LoVo (cell line): ENCODE measurements at regions not wholly inside any gene's neighbourhood (a gene's known extent, or its start where the extent isn't known, plus 50 kb on each side); places are given as distances from the start of the nearest gene placed in this dataset.
"Not testable (repeated sequence)": the region's sequence is repeated elsewhere in the genome, so short reads cannot be mapped to it uniquely, and the experiment has no call there.

Experiments
- DNase-seq: peaks from one replicate; pipeline ENCODE4 v3.0.0-alpha.2; 2016; ENCODE audit warnings: low spot score

DNA sequence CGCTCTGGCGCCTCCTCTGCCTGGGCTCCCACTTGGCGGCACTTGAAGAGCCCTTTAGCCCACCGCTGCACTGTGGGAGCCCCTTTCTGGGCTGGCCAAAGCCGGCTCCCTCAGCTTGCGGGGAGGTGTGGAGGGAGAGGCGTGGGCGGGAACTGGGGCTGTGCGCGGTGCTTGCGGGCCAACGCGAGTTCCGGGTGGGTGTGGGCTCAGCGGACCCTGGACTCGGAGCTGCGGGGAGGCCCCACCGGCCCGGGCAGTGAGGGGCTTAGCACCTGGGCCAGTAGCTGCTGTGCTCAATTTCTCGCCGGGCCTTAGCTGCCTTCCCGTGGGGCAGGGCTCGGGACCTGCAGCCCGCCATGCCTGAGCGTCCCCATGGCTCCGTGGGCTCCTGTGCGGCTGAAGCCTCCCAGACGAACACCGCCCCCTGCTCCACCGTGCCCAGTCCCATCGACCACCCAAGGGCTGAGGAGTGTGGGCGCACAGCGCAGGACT, 216.2 kb downstream of the FGFR2 start:
- not testable (repeated sequence) for DNase-seq

DNA sequence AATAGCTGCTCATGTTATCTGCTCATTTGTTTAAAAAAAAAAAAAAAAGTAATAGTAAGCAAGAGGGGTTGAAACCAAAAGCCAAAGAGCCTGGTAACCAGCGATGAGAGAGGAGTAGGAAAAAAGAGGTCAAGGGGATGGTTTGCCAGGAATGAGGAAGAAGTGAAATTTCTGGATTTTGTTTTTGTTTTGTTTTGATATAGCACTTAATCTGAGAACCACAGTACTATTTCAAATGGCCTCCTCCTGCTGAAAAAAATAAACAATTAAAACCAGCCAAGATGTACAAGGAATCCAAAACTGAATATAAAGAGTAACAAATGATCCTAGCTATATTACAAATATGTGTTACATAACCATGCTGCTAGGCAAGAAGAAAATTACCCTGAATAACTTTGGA, 213.1 kb downstream of the FGFR2 start:
- DNase-seq: no peak

DNA sequence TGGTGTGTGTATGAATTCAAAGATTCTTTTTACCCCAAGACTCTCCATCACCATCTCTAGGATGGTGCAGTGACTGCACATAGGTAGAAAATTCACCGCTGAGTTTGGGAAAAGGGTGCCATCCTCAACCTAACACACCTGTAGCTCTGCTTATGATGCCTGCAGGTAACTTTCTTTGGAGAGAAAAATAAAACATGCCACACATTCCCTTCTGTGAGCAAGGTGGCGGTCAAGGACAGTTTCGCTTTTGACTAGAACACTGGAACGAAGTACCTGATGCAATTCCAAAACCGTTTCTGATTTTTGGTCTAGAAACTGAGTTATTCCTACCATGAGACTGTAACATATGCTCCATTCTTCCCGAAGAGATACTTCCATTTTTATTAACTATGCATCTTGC, 205.6 kb downstream of the FGFR2 start:
- DNase-seq: no peak

DNA sequence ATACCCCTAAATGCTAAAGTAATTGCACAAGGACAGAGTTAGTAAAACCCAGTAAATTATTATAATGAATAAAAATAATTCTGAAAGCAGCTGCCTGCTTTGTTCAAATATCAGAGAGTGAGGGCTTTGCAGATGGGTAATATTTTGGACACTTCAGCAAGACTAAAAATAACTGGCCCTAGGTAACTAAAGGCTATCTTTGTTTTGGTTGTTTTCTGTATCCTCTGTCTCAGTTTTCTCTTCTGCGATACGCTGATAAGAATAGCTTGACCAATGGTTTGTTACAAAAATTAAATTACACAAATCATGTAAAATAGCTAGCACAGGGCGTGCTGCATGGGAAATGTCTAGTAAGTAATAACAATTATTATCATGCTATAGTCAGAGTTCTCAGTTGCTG, 204.7 kb downstream of the FGFR2 start:
- no peak for DNase-seq

DNA sequence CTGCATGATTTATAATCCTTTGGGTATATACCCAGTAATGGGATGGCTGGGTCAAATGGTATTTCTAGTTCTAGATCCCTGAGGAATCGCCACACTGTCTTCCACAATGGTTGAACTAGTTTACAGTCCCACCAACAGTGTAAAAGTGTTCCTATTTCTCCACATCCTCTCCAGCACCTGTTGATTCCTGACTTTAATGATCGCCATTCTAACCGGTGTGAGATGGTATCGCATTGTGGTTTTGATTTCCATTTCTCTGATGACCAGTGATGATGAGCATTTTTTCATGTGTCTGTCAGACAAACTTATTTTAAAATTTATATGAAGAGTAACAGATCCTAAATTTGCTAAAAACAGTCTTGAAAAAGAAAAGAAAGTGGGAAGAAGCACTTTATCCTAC, 197.7 kb downstream of the FGFR2 start:
- not testable (repeated sequence) for DNase-seq

DNA sequence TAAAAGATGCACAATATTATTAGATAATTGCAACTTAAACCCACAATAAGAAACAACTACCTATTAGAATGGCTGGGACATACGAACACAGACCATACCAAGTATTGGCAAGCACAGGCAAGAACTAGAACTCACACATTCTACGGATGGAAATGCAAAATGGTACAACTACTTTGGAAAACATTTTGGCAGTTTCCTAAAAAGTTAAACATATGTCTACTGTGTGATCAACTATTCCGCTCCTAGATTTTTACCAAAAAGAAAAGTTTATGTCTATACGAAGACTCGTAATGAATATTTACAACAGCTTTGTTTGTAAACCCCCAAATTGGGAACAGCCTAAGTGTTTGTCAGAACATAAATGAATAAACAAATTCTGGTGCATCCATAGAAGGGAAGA, 194.7 kb downstream of the FGFR2 start:
- no peak for DNase-seq

DNA sequence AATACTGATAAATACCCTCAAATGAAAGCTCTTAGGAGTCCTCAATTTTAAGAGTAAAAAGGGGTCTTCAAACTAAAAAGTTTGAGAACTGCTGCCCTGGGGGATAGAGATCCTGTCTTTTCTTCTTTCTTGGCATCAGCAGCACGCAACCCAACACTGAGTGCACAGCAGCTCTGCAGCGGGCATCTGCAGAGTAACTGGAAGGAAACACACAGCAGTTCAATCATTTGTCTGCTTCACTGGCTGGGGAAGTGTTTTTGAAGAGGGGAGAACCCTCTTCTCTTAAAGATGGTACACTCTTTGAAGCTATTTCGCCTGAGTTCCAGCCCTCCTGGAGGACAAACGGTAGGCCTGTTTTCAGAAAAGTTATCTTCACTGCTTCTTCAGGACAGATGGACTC, 193.6 kb downstream of the FGFR2 start:
- DNase-seq: no peak

DNA sequence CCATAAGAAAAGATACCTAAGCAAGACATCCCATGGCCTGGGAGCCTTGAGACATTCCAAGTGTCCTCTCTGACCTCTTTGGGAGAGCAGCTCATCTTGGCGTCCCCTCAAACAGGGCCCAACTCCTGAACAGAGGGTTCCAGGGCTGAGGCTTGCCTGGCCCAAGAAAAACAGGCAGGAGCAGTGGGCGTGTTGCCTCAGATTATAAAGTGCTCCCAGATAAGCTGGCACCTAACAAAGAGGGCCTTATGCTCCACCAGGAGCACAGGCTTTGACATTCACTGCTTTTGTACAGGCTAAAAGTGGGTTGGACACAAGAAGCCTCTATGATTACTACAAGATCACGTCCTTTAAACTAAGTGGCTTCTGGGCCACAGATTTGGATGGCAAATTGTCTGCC, 193.1 kb downstream of the FGFR2 start:
- no peak for DNase-seq

DNA sequence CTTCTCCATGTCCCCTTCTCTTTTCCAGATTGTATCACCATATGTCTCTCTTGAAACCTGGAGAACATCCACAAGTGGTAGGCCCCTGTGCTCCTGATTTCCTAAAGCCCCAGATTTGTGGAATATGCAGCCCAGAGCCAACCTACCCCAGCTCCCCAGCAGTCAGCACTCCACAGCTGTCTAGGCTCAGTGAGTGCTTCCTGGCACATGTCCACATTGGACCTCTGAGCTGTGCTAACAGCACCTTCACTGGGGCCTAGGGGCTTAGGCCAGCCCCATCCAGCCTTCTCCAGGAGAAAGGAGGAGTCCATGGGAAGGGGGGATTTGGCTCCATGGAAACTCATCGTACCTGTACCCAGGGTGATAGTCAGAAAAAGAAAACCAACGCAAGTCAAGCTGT, 192.7 kb downstream of the FGFR2 start:
- no peak for DNase-seq

DNA sequence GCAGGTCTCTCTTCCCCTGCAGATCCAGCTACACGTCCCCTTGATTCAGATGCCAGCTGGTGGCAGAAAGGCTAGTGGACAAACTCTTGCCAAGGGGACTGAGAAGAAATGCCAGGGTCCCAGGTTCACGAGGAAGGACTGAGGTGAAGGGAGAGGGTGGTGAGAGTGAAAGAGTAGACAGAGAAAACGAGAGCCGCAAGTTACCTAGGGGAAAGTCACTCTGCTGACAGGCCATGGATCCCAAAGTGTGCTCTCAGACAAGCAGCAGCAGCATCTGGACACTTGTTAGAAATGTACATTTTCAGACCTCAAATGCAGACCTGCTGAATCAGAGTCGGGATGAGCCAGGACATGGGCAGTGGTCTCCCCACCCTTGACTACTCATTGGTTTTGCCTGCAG, 192.3 kb downstream of the FGFR2 start:
- DNase-seq: no peak

DNA sequence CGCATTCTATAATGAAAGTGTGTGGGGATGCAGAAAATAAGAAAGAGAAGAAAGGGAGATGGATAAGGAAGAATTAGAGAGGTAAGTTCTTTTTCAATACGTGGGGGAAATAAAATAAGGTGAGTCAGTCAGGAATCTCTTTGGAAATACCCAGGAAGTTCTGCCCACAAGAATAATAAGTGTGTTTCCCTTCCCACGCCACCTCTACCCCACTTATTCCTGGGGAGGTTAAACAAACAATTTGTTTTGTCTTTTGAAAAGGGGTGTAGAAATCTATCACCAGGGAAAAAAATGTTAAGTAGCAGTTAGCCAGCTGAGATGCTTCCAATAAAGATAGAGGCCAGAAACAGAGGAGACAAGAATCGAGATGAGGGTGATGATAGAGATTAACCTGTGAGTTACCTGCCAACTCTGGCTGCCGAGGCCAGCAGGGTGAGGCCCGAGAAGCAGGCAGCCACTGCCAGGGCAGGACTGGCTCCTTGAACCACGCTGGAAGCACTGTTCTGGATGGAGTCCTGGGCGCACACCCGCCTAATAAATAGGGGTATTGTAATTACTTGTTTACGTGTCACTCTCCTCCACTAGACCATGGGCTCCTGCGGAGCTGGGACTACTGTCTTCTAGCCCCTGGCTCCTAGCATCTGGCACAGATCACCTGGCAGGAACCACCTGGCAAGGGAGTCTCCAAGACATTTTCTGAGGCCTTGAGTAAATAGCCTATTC, 191.3 kb downstream of the FGFR2 start:
- peak; percentile 15 for DNase-seq

DNA sequence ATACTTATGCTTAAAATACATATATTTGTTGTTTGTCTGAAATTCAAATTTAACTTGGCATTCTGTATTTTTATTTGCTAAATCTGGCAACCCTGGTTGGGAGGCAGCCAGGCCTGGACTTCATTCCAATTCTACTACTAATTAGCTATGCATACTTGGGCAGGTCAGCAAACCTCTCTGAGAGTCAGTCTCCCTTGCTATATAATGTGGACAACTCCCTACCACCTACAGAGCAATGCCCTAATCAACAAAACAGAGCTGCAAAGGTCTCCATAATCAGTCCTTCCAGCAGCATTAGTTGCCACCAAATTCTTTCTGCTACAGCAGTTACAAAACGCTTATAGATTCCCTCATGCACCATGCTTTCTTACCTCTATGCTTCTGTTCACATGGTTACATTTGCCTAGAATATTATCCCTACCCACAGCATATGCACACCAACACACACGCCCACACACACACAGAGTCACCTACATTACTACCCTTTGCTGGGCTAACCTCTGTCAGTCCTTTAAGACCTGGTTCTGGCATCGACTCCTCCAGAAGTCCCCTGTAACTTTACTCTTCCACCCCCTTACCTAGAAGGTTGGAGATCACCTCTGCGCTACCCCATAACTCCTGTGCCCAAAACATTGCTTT, 188.7 kb downstream of the FGFR2 start:
- no peak for DNase-seq

DNA sequence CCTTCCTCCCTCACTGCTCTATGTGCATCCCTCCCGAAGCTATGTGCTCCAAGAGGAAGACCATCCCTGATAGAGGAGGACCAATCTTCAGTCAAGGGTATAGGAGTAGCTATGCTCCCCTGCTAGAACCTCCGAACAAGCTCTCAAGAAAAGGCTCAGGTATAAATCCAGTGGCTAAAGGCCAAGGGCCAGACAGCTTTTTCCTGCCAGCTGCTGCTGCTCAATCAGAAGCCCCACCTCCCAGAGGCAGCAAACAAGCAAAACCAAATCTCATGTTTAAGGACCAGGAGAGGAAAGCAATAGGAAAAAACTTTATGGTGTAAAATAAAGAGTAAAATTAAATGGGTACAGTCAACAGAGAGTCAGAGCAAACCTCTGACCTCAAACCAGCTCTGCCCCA, 187.2 kb downstream of the FGFR2 start:
- no peak for DNase-seq

DNA sequence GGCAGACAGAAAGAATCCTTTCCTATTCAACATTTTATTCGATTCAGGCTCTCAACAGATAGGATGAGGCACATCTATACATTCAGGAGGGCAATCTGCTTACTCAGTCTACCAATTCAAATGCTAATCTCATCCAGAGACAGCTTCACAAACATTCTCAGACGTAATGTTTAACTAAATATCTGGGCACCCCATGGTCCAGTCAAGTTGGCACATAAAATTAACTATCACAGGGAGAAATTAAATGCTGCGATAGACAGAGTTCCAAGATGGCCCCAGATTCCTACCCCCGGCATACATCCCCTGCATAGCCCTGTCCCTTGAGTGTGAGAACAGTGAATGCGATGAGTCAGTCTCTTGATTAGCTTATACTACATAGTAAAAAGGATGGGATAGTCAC, 184.3 kb downstream of the FGFR2 start:
- DNase-seq: no peak

DNA sequence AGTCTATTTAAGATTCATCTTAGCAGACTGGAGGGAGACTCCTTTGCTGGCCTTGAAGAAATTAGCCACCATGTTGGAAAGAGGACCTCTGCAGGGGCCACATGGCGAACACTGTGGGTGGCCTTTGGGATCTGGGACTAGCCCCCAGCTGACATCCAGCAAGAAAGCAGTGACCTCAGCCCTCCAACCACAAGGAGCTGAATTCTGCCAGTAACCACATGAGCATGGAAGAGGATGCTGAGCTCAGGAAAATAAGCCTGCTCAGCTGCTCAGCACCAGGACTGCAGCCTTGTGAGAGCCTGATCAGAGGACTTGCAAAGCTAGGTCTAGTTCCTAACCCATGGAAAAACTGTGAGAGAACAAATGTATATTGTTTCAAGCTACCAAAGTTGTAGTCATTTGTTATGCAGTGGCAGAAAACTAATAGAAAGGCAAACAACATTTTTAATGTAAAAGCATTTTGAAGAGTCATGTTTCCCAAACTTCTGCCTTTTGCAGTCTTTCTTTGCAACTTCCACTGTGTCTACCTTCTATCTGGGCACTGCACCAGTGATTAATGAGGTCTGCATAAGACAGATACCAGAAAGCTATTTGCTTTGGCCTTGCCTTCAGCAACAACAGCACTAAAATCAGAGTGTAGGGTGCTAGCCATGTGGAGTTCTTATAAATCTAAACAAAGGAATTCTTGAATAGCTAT, 183.7 kb downstream of the FGFR2 start:
- DNase-seq: no peak

DNA sequence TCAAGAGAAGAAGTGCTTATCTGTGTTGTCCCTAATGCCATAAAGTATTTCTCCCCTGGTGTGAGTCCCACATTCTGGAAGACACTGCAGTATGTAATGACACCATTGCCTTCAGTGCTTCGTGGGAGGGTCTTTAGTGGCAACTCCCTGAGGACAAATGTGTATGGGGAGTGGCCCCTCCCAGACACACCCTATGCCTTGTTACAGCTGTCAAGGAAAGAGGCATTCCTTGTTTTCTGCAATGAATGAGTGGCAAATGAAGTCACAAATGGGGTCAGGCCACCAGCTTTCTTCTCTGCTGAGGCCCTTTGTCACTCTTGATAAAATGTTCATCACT, 183.2 kb downstream of the FGFR2 start:
- DNase-seq: no peak

DNA sequence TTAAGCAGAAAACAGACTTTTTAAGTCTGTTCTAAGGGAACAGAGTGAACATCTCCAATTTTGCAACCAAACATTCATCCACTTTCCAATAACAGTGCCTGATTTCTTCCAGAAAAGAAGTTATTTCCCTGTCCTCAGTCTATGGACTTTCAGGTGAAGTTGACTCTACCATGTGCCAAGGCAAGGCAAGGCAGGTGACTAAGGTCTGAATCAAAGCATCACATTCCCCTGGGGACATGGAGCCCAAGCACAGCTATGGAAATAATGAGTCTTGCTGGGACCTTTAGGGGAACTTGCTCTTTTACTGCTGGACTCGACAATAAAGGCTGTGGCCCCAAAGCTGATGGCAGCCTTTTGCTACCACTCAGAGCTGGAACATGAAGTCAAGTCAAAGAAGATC, 182.2 kb downstream of the FGFR2 start:
- no peak for DNase-seq

DNA sequence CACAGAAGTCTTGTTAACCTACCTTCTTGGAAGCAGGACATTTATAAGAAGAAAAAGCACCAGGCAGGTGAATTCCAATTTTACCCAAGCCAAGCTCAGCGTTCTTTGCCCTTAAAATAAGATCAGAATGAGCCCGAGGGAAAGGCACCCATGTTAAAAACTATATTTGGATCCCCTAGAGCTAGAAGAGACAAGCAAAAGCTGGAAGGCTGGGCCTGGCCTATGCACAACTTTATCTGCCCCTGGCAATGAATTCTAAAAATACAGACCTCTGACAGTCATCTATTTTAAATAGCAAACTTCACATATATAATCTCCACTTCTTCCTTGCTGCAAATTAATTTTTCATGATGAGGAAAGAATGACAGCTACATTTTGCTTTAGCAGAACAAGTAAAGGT, 180.9 kb downstream of the FGFR2 start:
- no peak for DNase-seq

DNA sequence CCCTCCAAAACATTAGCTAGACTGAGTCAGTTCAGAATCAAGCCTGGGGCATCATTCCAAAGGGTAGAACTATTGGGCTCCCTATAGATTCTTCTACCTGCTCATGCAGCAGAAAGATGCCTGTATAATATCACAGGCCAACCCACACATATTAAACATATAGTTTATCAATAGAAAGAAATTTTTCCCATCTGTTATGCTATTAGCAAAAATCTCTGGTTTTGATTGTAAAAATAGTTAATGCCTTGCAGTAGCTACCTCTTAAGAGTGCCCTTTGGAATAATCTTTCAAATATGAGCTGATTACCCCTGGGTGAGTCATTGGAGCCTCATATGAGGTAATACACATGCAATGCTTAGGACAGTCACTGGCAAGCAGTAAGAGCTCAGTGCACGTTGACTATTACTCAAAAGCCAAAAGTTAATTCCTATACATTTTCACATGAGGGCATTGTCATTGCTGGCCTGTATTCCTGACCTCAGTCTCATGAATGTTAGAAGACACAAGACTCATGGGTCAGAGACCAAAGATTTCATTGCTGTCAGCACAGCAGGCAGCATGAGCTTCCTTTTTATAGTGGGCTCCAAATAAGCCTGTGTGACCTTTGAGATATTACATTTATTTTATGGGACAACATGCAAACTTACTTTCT, 180.0 kb downstream of the FGFR2 start:
- peak; percentile 69 for DNase-seq

DNA sequence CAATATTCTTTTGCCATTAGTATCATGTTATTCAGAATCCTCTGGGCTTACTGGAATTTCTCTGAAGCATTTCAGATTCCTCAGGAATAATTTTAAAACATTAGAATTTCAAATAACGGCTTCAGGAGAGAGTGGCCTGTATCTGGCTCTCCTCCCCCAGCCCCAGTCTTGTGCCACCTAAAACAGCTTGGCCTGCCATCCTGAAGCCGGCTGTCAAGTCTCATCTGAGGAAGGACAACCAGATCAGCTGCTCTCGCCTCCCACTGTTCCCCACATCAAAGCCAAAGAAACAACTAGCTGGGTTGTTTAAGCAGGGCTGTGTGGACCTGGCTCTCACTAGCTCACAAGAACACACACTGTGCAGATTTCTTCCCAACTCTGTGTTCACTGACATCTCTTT, 178.2 kb downstream of the FGFR2 start:
- no peak for DNase-seq

DNA sequence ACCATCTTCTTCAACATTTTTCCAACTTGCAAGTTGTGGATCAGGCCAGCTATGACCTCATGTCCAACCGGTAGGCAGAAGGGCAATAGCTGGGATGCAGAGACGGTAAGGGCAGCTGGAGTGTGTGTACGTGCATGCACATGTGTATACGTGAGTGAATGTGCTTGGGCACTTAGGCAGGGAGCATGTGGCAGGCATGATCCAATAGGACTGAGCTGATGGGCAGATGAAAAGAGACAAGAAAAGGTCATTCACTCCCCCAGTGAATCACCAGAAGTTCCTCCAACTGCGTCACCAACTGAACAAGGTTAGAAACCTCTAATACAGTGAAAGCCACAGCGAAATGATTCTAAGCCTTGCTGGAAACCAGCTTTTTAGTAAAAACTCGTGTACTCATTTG, 176.1 kb downstream of the FGFR2 start:
- no peak for DNase-seq

DNA sequence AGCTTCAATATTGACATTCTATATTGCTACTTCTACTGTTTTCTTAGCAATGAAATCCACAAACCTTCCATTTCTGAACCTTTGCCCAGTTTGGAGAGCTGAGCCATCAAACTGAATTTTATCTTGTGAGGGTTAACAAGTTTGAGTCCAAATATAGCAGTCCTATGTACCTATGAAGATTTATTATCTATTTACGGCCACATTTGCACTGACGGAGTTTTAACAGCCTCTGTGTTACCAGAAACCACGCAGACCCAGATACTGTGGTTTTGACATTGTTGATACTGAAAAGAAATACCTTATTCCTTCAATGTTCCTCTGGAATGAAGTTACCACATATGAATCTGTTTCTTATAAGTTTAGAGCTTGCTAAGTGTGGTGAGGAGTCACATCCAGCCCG, 172.6 kb downstream of the FGFR2 start:
- DNase-seq: no peak

DNA sequence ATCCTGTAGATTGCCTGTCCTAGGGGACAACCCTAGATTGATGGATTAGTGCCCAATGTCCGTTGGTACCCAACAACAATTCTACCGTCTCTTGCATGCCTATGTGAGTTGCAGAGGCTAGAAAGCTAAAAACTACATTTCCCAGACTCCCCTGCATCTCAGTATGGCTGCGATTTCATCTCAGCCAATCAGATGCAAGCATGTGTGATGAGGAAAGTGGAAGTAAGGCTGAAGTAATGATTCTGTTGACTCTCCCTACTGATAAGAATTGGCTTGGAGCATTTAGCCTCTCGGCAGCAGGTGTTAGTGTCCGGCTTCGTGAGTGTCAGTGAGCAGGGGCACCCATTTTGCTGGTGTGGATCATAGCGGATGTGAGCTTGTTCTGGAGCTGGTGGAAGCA, 171.9 kb downstream of the FGFR2 start:
- DNase-seq: no peak
